IMR-90 (cell line): ENCODE measurements at regions not wholly inside any gene's neighbourhood (a gene's known extent, or its start where the extent isn't known, plus 50 kb on each side); places are given as distances from the start of the nearest gene placed in this dataset.

ENCODE experiments used
- ATAC-seq: fragments of 200-7000 bp; cut with Tn5 transposase; 2 replicates; pipeline ENCODE4 v1.9.1; 2020; ENCODE audit warnings: low read depth, mild to moderate bottlenecking, moderate library complexity
- BruUV-seq: library from RNA; stranded (reverse); fragments of 400-500 nt; replicated peaks from 2 replicates; lab custom pipeline; 2021; lab: Mats Ljungman, UMichigan
- CTCF ChIA-PET: fragments of 300-600 bp; formaldehyde crosslinking; extraction: SDS; loops from one replicate; lab custom pipeline; 2021; ENCODE audit warnings: antibody characterized with exemption; lab: Yijun Ruan, JAX
- POLR2A ChIA-PET: fragments of 300-600 bp; sonication (Branson Sonifier 250); formaldehyde crosslinking; loops from one replicate; lab custom pipeline; 2022; ENCODE audit warnings: antibody characterized with exemption; ENCODE audit not compliant: unreplicated experiment; lab: Charles Lee
- DNase-seq: peaks from one replicate; pipeline ENCODE4 v3.0.0; 2013
- H2AFZ ChIP-seq: replicated peaks from 2 replicates; pipeline ENCODE3; 2013; ENCODE audit warnings: low read length, mild to moderate bottlenecking; ENCODE audit not compliant: poor library complexity
- H2AK5ac ChIP-seq: 2 replicates; pipeline ENCODE4 v1.6.1; 2013; ENCODE audit warnings: low read depth, low read length, inconsistent platforms
- H2AK9ac ChIP-seq: replicated peaks from 2 replicates; pipeline ENCODE3; 2013; ENCODE audit warnings: mild to moderate bottlenecking, low read depth, low read length, moderate library complexity; ENCODE audit not compliant: poor library complexity
- H2BK120ac ChIP-seq: 2 replicates; pipeline ENCODE4 v1.6.1; 2013; ENCODE audit warnings: low read depth, low read length, inconsistent platforms
- H2BK15ac ChIP-seq: 3 replicates; pipeline ENCODE4 v1.6.1; 2013; ENCODE audit warnings: low read depth, low read length, inconsistent platforms
- H2BK20ac ChIP-seq: 2 replicates; pipeline ENCODE4 v1.6.1; 2013; ENCODE audit warnings: low read depth, mild to moderate bottlenecking, inconsistent platforms, low read length, moderate library complexity
- H2BK5ac ChIP-seq: 2 replicates; pipeline ENCODE4 v1.6.1; 2013; ENCODE audit warnings: mild to moderate bottlenecking, low read depth, low read length, inconsistent platforms; ENCODE audit not compliant: poor library complexity, severe bottlenecking
- H3K14ac ChIP-seq: replicated peaks from 2 replicates; pipeline ENCODE4 v1.6.1; 2013; ENCODE audit warnings: low read depth, low read length, inconsistent platforms
- H3K18ac ChIP-seq: 2 replicates; pipeline ENCODE4 v1.6.1; 2013; ENCODE audit warnings: low read depth, low read length, control low read depth
- H3K23ac ChIP-seq: 2 replicates; pipeline ENCODE4 v1.6.1; 2013; ENCODE audit warnings: low read depth, low read length, inconsistent platforms
- H3K27ac ChIP-seq: 2 replicates; pipeline ENCODE4 v1.5.1; 2013; ENCODE audit warnings: mild to moderate bottlenecking, control low read depth, low read length; ENCODE audit not compliant: insufficient read depth
- H3K27me3 ChIP-seq: 2 replicates; pipeline ENCODE4 v1.6.1; 2013; ENCODE audit warnings: low read length; ENCODE audit not compliant: control insufficient read depth, insufficient read depth
- H3K36me3 ChIP-seq: 2 replicates; pipeline ENCODE4 v1.6.1; 2013; ENCODE audit warnings: low read length, mixed read lengths; ENCODE audit not compliant: control insufficient read depth, insufficient read depth
- H3K4ac ChIP-seq: 2 replicates; pipeline ENCODE4 v1.6.1; 2013; ENCODE audit warnings: low read depth, low read length, inconsistent platforms
- H3K4me1 ChIP-seq: 2 replicates; pipeline ENCODE4 v1.6.1; 2013; ENCODE audit warnings: low read length, mixed read lengths; ENCODE audit not compliant: control insufficient read depth, insufficient read depth
- H3K4me2 ChIP-seq: 2 replicates; pipeline ENCODE4 v1.6.1; 2013; ENCODE audit warnings: low read depth, mild to moderate bottlenecking, control low read depth, low read length, moderate library complexity
- H3K4me3 ChIP-seq: 2 replicates; pipeline ENCODE4 v1.5.1; 2013; ENCODE audit warnings: low read depth, mild to moderate bottlenecking, control low read depth, low read length, moderate library complexity; ENCODE audit not compliant: insufficient read depth
- H3K56ac ChIP-seq: 2 replicates; pipeline ENCODE4 v1.6.1; 2013; ENCODE audit warnings: low read length, inconsistent platforms; ENCODE audit not compliant: insufficient read depth; ENCODE audit errors: extremely low read depth
- H3K79me1 ChIP-seq, 2 experiments: 2 replicates each; pipeline ENCODE4 v1.6.1; 2013; ENCODE audit warnings: low read length in 2 of 2, inconsistent platforms in 1 of 2, low read depth in 1 of 2
- H3K9ac ChIP-seq: 2 replicates; pipeline ENCODE4 v1.6.1; 2013; ENCODE audit warnings: low read depth, low read length, control low read depth
- H3K9me1 ChIP-seq: 2 replicates; pipeline ENCODE4 v1.6.1; 2013; ENCODE audit warnings: low read length, inconsistent platforms; ENCODE audit not compliant: insufficient read depth
- H3K9me3 ChIP-seq: 2 replicates; pipeline ENCODE4 v1.6.1; 2013; ENCODE audit warnings: low read length; ENCODE audit not compliant: control insufficient read depth, insufficient read depth
- H4K20me1 ChIP-seq: 2 replicates; pipeline ENCODE4 v1.6.1; 2013; ENCODE audit warnings: low read length, inconsistent platforms; ENCODE audit not compliant: insufficient read depth
- H4K5ac ChIP-seq: 2 replicates; pipeline ENCODE4 v1.6.1; 2013; ENCODE audit warnings: mild to moderate bottlenecking, low read depth, low read length, control low read depth
- H4K8ac ChIP-seq, 2 experiments: 2 replicates each; pipeline ENCODE4 v1.6.1; 2013; ENCODE audit warnings: low read depth in 2 of 2, low read length in 2 of 2, control low read depth in 1 of 2, inconsistent platforms in 1 of 2
- H4K91ac ChIP-seq: 2 replicates; pipeline ENCODE4 v1.6.1; 2013; ENCODE audit warnings: low read depth, low read length, inconsistent platforms; ENCODE audit not compliant: insufficient read depth
- CHD1 ChIP-seq: IDR thresholded peaks from 2 replicates; pipeline ENCODE4 v1.6.1; 2012; ENCODE audit warnings: low read depth, low read length, improper control_type of control experiment
- CTCF ChIP-seq: conservative IDR thresholded peaks from 2 replicates; pipeline ENCODE4 v1.5.1; 2012; ENCODE audit warnings: mild to moderate bottlenecking, low read depth, low read length, improper control_type of control experiment
- WGBS, 2 experiments: methylation state at CpG; one replicate each; pipeline versions ENCODE4 v1.1.5 to v1.1.7; 2013; ENCODE audit warnings: missing lambda C conversion rate in 2 of 2; ENCODE audit not compliant: insufficient read length in 1 of 2; ENCODE audit errors: extremely low coverage in 2 of 2; 5-methylcytosine and 5-hydroxymethylcytosine counted together
- dilution Hi-C: fragments of 300-500 bp; cut with HindIII; formaldehyde crosslinking; loops from one replicate; pipeline ENCODE4 v1.14.3; 2018; ENCODE audit warnings: low sequenced_read_pairs; ENCODE audit not compliant: unreplicated experiment
- in situ Hi-C: fragments of 300-500 bp; cut with MboI; formaldehyde crosslinking; loops from 3 replicates; pipeline ENCODE4 v1.14.3; 2019; ENCODE audit warnings: low sequenced_read_pairs, inconsistent platforms, mixed read lengths
- intact Hi-C: fragments of 100-400 bp; cut with micrococcal nuclease; formaldehyde crosslinking; loops from 2 replicates; pipeline ENCODE4 v1.10.0; 2022

- no peak overlapping the region for H4K5ac ChIP-seq
- ATAC-seq (no peak), DNase-seq (no peak)
- POLR2A ChIA-PET: no interaction called here
- no peak overlapping the region for H2AK5ac ChIP-seq
- intact Hi-C loops: no loop called here
- no peak overlapping the region for H3K18ac ChIP-seq
- no peak overlapping the region for H2BK20ac ChIP-seq
- H3K36me3 ChIP-seq: no peaks in the 10 kb centered on the region
- no peaks in the 10 kb centered on the region for H4K20me1 ChIP-seq
- H3K56ac ChIP-seq: no peak overlapping the region
- CTCF ChIA-PET: no interaction called here
- H3K4me1 ChIP-seq: no peaks in the 10 kb centered on the region
- no peak overlapping the region for H2AFZ ChIP-seq
- no peak overlapping the region for H3K27ac ChIP-seq
- no peak overlapping the region for H4K91ac ChIP-seq
- H3K4ac ChIP-seq: no peak overlapping the region
- no CpG with 5 or more reads among the region's 2 CpGs for WGBS, 2 experiments
- no peak overlapping the region for H3K9ac ChIP-seq
- in situ Hi-C loops: no loop called here
- H2AK9ac ChIP-seq: no peak overlapping the region
- no peak overlapping the region for H3K4me2 ChIP-seq
- peaks cover 2% of the 10 kb centered on the region; the same call in 1 of the 2 replicates for H3K9me3 ChIP-seq
- no peak overlapping the region for H4K8ac ChIP-seq
- no peak overlapping the region for H2BK5ac ChIP-seq
- BruUV-seq: no TSS peak
- H3K27me3 ChIP-seq: no peaks in the 10 kb centered on the region
- no peak overlapping the region for H3K14ac ChIP-seq
- no peaks in the 10 kb centered on the region for H3K9me1 ChIP-seq
- H2BK15ac ChIP-seq: no peak overlapping the region
- no peaks in the 10 kb centered on the region for H3K79me1 ChIP-seq
- TF ChIP-seq CHD1 (no peak), CTCF (no peak)
- dilution Hi-C loops: no loop called here
- no peak overlapping the region for H3K4me3 ChIP-seq
- H2BK120ac ChIP-seq: no peak overlapping the region
- no peak overlapping the region for H3K23ac ChIP-seq
Observed at GRCh38 chr2:228614741-228615140, 433.3 kb upstream of the SPHKAP start.
